ENCODE measurements at regions not wholly inside any gene's neighbourhood (a gene's known extent, or its start where the extent isn't known, plus 50 kb on each side); places are given as distances from the start of the nearest gene placed in this dataset.

- no peak for DNase-seq
Measured at GRCh38 chrX:149151805-149152757, 353.0 kb downstream of the IDS start.

GRCh38 chrX:149145845-149146285 is 359.2 kb downstream of the IDS start:
- DNase-seq, result no peak

- no peak for DNase-seq
Measured at GRCh38 chrX:149131774-149132173, 373.3 kb downstream of the IDS start.

GRCh38 chrX:149129767-149130166 is 375.3 kb downstream of the IDS start:
- no peak for DNase-seq

- no peak for DNase-seq
Measured at GRCh38 chrX:149124526-149125108, 380.5 kb downstream of the IDS start.

- no peak for DNase-seq
Measured at GRCh38 chrX:149121206-149121920, 383.7 kb downstream of the IDS start.

- no peak for DNase-seq
Measured at GRCh38 chrX:149120459-149120858, 384.6 kb downstream of the IDS start.

GRCh38 chrX:149114874-149115273 is 390.2 kb downstream of the IDS start:
- no peak for DNase-seq

GRCh38 chrX:149114001-149114400 is 391.1 kb downstream of the IDS start:
- DNase-seq, result no peak

GRCh38 chrX:149097786-149098185 is 407.3 kb downstream of the IDS start:
- DNase-seq, result no peak

- no peak for DNase-seq
Measured at GRCh38 chrX:149092179-149092578, 412.9 kb downstream of the IDS start.

GRCh38 chrX:149079805-149080406 is 425.2 kb downstream of the IDS start:
- no peak for DNase-seq

- DNase-seq, result no peak
Measured at GRCh38 chrX:149074398-149074797, 430.7 kb downstream of the IDS start.

- DNase-seq, result no peak
Measured at GRCh38 chrX:149073479-149073878, 431.6 kb downstream of the IDS start.

GRCh38 chrX:149069899-149070298 is 435.2 kb downstream of the IDS start:
- no peak for DNase-seq

GRCh38 chrX:149060921-149061320 is 444.2 kb downstream of the IDS start:
- no peak for DNase-seq
